ENCODE measurements at regions not wholly inside any gene's neighbourhood (a gene's known extent, or its start where the extent isn't known, plus 50 kb on each side); places are given as distances from the start of the nearest gene placed in this dataset.

DNA sequence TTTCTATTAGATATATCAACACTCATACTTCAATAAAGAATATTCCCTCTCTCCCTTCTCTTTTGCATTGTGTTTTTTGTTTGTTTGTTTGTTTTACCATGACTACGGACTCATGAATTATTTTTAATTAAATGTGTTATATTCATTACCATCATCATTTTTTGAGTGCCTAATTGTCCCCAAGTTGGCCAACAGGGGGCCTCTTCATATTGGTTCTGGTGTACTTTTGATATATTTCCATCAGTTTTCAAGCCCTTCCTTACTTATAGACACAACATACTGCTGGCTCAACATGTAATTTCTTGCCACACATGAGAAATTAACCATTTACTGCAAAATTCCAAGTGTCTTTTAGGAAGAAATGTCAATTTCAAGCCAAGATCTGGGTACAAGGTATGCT is 54.5 kb upstream of the GPC6 start:
- TF ChIP-seq, protein P1, sequence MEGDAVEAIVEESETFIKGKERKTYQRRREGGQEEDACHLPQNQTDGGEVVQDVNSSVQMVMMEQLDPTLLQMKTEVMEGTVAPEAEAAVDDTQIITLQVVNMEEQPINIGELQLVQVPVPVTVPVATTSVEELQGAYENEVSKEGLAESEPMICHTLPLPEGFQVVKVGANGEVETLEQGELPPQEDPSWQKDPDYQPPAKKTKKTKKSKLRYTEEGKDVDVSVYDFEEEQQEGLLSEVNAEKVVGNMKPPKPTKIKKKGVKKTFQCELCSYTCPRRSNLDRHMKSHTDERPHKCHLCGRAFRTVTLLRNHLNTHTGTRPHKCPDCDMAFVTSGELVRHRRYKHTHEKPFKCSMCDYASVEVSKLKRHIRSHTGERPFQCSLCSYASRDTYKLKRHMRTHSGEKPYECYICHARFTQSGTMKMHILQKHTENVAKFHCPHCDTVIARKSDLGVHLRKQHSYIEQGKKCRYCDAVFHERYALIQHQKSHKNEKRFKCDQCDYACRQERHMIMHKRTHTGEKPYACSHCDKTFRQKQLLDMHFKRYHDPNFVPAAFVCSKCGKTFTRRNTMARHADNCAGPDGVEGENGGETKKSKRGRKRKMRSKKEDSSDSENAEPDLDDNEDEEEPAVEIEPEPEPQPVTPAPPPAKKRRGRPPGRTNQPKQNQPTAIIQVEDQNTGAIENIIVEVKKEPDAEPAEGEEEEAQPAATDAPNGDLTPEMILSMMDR (IDR thresholded peaks at IDR 0.05): no peak
- Histone ChIP-seq H3K36me3 (no peaks in the 10 kb centered on the region), H3K4me3 (no peak overlapping the region), H3K9me3 (no peaks in the 10 kb centered on the region), H3K4me1 (ENCODE audit: control insufficient read depth in 1 of 2, low read depth in 2 of 2) (no peaks in the 10 kb centered on the region), H3K27me3 (replicated peaks; ENCODE audit: insufficient read depth) (no peaks in the 10 kb centered on the region), H3K27ac (no peak overlapping the region)
- DNase-seq (ENCODE audit: low spot score): no peak
- ATAC-seq (ENCODE audit: insufficient number of reproducible peaks, low FRiP score, low read depth): no peak

DNA sequence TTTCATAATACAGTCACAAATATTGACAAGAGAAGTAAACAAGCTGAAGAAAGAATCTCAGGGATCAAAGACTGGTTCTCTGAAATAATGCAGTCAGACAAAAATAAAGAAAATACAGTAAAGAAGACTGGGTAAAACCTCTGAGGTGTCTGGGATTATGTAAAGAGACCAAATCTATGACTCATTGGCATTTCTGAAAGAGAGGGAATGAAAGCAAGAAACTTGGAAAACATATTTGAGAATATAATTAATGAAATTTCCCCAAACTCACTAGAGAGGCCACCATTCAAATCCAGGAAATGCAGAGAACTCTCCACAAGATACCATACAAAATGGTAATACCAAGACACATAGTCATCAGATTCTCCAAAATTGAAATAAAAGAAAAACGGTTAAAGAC is 53.0 kb upstream of the GPC6 start:
- Histone ChIP-seq H3K4me1 (ENCODE audit: control insufficient read depth in 1 of 2, low read depth in 2 of 2) (no peaks in the 10 kb centered on the region), H3K27ac (no peak overlapping the region), H3K4me3 (no peak overlapping the region), H3K27me3 (replicated peaks; ENCODE audit: insufficient read depth) (no peaks in the 10 kb centered on the region), H3K9me3 (no peaks in the 10 kb centered on the region), H3K36me3 (no peaks in the 10 kb centered on the region)
- ATAC-seq (ENCODE audit: insufficient number of reproducible peaks, low FRiP score, low read depth) (no peak), DNase-seq (ENCODE audit: low spot score) (no peak)
- TF ChIP-seq, protein P1 (IDR thresholded peaks at IDR 0.05): no peak

DNA sequence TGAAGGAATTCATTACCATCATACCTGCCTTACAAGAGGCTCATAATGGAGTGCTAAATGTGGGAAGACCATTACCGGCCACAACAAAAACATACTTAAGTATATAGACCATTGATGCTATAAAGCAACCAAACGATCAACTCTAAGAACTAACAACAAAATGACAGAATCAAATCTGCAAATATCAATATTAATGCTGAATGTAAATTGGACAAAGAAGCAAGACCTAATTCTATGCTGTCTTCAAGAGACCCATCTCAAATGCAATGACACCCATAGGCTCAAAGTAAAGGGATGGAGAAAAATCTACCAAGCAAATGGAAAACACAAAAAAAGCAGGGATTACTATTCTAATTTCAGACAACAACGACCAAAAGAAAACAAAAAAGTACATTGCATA is 52.3 kb upstream of the GPC6 start:
- no peaks in the 10 kb centered on the region for H3K36me3 ChIP-seq
- TF ChIP-seq, protein P1 (IDR thresholded peaks at IDR 0.05): no peak

More for the DNA sequence above, 52.3 kb upstream of the GPC6 start:
- H3K4me3 ChIP-seq: no peak overlapping the region
- DNase-seq (ENCODE audit: low spot score) (no peak), ATAC-seq (ENCODE audit: insufficient number of reproducible peaks, low FRiP score, low read depth) (no peak)
- no peaks in the 10 kb centered on the region for H3K4me1 ChIP-seq (ENCODE audit: control insufficient read depth in 1 of 2, low read depth in 2 of 2)
- no peaks in the 10 kb centered on the region for H3K27me3 ChIP-seq (replicated peaks; ENCODE audit: insufficient read depth)
- no peak overlapping the region for H3K27ac ChIP-seq
- no peaks in the 10 kb centered on the region for H3K9me3 ChIP-seq
